Activated naive CD8-positive, alpha-beta T cell (primary cell): ENCODE measurements at regions not wholly inside any gene's neighbourhood (a gene's known extent, or its start where the extent isn't known, plus 50 kb on each side); places are given as distances from the start of the nearest gene placed in this dataset.

Experiments used
- H3K27ac Mint-ChIP-seq: one replicate; pipeline ENCODE4 v1.8.0; 2021; ENCODE audit warnings: mixed read lengths
- H3K27me3 Mint-ChIP-seq: one replicate; pipeline ENCODE4 v1.8.0; 2021; ENCODE audit warnings: mixed read lengths
- H3K36me3 Mint-ChIP-seq: one replicate; pipeline ENCODE4 v1.8.0; 2021; ENCODE audit warnings: mixed read lengths
- H3K4me1 Mint-ChIP-seq: one replicate; pipeline ENCODE4 v1.8.0; 2021; ENCODE audit warnings: low read depth, mixed read lengths
- H3K4me3 Mint-ChIP-seq: one replicate; pipeline ENCODE4 v1.8.0; 2021; ENCODE audit warnings: mild to moderate bottlenecking, mixed read lengths
- H3K9me3 Mint-ChIP-seq: one replicate; pipeline ENCODE4 v1.8.0; 2021; ENCODE audit warnings: low read depth, mixed read lengths

GRCh38 chr7:67791918-67792317 lies 795.3 kb downstream of the TYW1 start:
- Mint-ChIP-seq H3K4me1 (no peaks in the 10 kb centered on the region), H3K36me3 (no peaks in the 10 kb centered on the region), H3K9me3 (peaks cover 5% of the 10 kb centered on the region), H3K27ac (no peak overlapping the region), H3K4me3 (no peak overlapping the region), H3K27me3 (no peaks in the 10 kb centered on the region)

DNA sequence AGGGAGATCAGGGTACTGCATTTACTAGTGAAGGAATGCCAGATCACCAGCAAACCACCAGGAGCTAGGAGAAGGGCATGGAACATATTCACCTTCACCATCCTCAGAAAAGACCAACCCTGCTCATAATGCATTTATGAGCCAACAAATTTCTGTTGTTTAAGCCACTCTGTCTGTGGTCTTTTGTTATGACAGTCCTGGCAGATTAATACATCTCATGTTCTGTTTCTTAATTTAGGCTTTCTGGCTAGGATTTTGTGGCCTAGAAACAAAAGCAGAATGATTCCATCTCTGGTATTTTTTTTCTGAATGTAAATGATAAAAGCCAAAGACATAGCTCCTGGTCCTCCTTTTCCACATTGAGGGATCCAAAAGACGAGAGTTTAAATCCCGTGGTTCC lies 797.9 kb downstream of the TYW1 start:
- no peaks in the 10 kb centered on the region for H3K27me3 Mint-ChIP-seq
- no peaks in the 10 kb centered on the region for H3K4me1 Mint-ChIP-seq
- peaks cover 6% of the 10 kb centered on the region for H3K9me3 Mint-ChIP-seq
- no peak overlapping the region for H3K27ac Mint-ChIP-seq
- no peak overlapping the region for H3K4me3 Mint-ChIP-seq
- no peaks in the 10 kb centered on the region for H3K36me3 Mint-ChIP-seq

- Mint-ChIP-seq H3K4me1 (no peaks in the 10 kb centered on the region), H3K9me3 (peaks cover 10% of the 10 kb centered on the region), H3K4me3 (no peak overlapping the region), H3K27me3 (no peaks in the 10 kb centered on the region), H3K36me3 (no peaks in the 10 kb centered on the region), H3K27ac (no peak overlapping the region)
These were observed 807.2 kb downstream of the TYW1 start for GRCh38 chr7:67803789-67804188.

DNA sequence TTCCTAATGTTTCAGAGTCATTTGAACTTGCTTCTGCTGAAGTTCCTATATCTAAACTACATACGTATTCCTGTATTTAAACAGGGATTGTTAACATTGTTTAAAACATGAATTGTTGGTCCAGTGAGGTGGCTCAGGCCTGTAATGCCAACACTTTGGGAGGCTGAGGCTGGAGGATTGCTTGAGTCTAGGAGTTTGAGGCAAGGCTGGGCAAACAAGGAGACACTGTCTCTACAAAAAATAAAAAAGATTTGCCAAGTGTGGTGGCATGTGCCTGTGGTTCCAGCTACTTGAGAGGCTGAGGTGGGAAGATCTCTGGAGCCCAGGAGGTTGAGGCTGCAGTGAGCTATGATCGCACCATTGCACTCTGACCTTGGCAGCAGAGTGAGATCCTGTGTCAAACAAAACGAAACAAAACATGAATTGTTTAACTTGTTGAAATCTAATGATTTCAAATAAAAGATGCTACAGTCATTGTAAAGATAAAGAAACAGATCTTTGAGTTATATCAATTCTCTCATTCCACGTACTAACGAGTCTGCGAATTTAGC lies 809.4 kb downstream of the TYW1 start:
- Mint-ChIP-seq H3K27me3 (no peaks in the 10 kb centered on the region), H3K4me1 (no peaks in the 10 kb centered on the region), H3K27ac (no peak overlapping the region)

DNA sequence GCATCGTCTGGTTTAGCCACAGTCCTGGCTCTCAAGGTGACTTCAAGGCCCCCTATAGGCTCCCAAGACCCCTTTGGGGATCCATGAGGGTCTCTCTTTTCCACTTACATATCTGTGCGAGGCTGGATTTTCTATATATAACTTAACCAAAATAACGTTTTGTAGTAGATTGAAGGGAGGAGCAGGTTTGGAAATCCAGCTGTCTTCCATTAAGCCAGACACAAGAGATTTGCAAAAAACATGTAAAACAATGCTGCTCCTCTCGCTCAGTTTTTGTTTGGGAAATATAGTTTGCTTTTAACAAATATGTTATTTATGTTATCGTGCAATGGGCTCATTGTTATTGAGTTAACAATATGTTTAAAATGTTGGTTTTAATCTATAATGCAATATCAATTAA lies 811.2 kb downstream of the TYW1 start:
- Mint-ChIP-seq H3K27ac (no peak overlapping the region), H3K27me3 (no peaks in the 10 kb centered on the region), H3K4me1 (no peaks in the 10 kb centered on the region), H3K4me3 (no peak overlapping the region), H3K9me3 (peaks cover 4% of the 10 kb centered on the region), H3K36me3 (no peaks in the 10 kb centered on the region)

More for the DNA sequence above, 809.4 kb downstream of the TYW1 start:
- Mint-ChIP-seq H3K36me3 (no peaks in the 10 kb centered on the region), H3K4me3 (no peak overlapping the region), H3K9me3 (peaks cover 4% of the 10 kb centered on the region)

DNA sequence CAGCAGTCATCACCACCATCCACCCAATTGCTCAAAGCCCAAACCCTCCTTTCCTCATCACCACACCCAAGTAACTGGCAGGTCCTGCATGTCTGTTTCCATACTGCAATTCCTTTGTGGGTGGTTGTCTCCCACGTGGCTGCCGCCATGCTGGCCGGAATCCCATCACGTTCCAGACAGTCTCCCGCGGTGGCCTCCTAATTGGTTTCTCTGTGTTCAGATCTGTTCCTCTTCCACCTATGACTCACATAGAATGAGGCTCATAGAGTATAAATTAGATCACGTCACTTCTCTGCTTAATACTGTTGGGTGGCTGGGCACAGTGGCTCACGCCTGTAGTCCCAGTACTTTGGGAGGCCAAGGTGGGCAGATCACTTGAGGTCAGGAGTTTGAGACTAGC lies 813.0 kb downstream of the TYW1 start:
- Mint-ChIP-seq H3K9me3 (peaks cover 7% of the 10 kb centered on the region), H3K27ac (no peak overlapping the region), H3K4me1 (no peaks in the 10 kb centered on the region), H3K4me3 (no peak overlapping the region), H3K27me3 (no peaks in the 10 kb centered on the region), H3K36me3 (no peaks in the 10 kb centered on the region)

DNA sequence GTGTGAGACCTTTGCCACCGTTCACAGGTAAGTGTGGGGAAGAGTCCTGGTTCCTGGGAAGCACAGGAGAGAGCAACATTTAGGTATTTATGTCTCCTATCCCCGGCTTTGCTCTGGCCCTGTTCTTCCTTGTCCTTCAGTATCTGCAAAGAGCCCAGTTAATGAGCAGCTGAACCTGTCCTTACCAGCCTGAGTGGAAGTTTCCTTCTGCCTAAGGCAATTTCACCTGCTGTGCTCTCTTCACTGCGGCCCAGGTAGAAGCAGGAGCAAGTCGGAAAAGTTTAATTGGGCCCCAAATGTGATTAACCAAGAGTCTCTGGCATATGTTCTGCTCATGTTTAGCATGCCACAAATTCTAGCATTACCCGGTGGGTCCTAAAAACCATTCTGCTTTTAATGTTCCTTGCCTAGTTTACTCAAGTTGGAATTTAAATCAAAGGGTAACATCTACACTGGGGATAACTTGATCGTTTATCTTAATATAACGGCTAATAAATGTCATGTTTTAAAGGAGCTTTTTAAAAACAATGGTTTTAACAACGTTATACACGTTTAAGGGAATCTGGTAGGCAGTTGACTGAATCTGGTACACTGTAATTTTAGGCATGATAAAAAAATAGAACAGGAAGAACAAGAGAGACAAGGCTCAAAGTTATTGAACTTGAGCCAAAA lies 817.1 kb downstream of the TYW1 start:
- no peaks in the 10 kb centered on the region for H3K36me3 Mint-ChIP-seq
- no peaks in the 10 kb centered on the region for H3K27me3 Mint-ChIP-seq
- peaks cover 12% of the 10 kb centered on the region for H3K9me3 Mint-ChIP-seq
- no peak overlapping the region for H3K27ac Mint-ChIP-seq
- no peak overlapping the region for H3K4me3 Mint-ChIP-seq
- H3K4me1 Mint-ChIP-seq, result no peaks in the 10 kb centered on the region

DNA sequence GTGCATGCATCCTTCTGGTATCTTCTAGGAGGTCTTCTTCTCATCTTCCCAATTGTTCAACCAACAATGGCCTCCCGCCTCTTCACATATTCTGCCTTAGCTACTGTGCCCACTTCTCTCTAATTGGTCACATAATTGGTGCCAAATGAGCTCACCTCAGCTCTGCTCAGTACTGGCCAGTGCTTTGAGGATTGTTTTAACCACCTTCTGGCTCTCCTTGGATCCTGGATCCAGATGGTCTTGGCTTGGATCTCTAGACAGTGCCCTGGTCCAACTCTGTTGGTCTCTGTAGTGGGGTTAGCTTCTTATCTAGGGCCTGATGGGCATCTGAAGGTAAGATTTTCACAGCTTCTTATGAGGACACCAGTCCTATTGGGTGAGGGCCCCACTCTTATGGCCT lies 820.8 kb downstream of the TYW1 start:
- no peaks in the 10 kb centered on the region for H3K36me3 Mint-ChIP-seq
- H3K4me1 Mint-ChIP-seq, result no peaks in the 10 kb centered on the region
- no peak overlapping the region for H3K4me3 Mint-ChIP-seq
- no peak overlapping the region for H3K27ac Mint-ChIP-seq
- H3K27me3 Mint-ChIP-seq, result no peaks in the 10 kb centered on the region
- peaks cover 14% of the 10 kb centered on the region for H3K9me3 Mint-ChIP-seq

- Mint-ChIP-seq H3K9me3 (peaks cover 21% of the 10 kb centered on the region), H3K36me3 (peaks cover 2% of the 10 kb centered on the region), H3K27ac (no peak overlapping the region), H3K4me1 (no peaks in the 10 kb centered on the region), H3K27me3 (no peaks in the 10 kb centered on the region), H3K4me3 (no peak overlapping the region)
These were observed 824.5 kb downstream of the TYW1 start for GRCh38 chr7:67821116-67821515.

DNA sequence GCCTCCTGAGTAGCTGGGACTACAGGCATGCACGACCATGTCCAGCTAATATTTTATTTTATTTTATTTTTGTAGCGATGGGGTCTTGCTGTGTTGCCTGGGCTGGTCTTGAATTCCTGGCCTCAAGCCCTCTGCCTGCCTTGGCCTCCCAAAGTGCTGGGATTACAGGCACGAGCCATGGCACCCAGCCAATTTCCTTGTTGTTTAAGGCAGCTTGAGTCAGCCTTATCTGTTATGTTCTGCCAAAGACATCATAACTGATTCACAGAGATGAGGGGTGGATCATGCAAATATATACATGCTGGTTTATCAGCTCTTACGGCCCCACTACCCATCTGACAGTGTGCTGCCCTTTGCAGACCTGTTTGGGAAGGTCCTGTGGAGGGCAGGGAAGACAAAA lies 826.7 kb downstream of the TYW1 start:
- H3K4me1 Mint-ChIP-seq, result no peaks in the 10 kb centered on the region
- H3K27ac Mint-ChIP-seq, result no peak overlapping the region
- peaks cover 16% of the 10 kb centered on the region for H3K9me3 Mint-ChIP-seq
- H3K4me3 Mint-ChIP-seq, result no peak overlapping the region
- H3K36me3 Mint-ChIP-seq, result peaks cover 2% of the 10 kb centered on the region
- H3K27me3 Mint-ChIP-seq, result no peaks in the 10 kb centered on the region

DNA sequence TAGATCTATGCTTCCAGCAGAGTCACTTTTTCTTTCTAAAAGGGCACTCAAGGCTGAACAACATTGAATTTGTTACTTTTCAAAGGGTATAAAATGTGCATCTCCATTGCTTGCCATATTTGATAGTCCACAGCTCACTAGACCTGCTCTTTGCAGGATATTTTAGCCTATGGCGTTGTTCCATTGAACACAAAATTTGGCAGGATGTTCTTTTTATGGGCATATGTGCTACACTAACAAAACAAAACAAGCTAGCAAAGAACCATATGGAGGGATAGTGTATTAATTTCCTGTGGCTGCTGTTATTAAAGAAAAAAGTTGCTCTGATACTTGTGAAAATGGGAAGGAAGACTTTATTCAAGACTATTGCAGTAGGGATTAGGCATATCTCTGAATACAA lies 828.7 kb downstream of the TYW1 start:
- Mint-ChIP-seq H3K4me3 (no peak overlapping the region), H3K4me1 (no peaks in the 10 kb centered on the region), H3K27ac (no peak overlapping the region), H3K9me3 (peaks cover 10% of the 10 kb centered on the region), H3K27me3 (no peaks in the 10 kb centered on the region), H3K36me3 (peaks cover 2% of the 10 kb centered on the region)

GRCh38 chr7:67841896-67842295 lies 845.3 kb downstream of the TYW1 start:
- Mint-ChIP-seq H3K27ac (no peak overlapping the region), H3K27me3 (no peaks in the 10 kb centered on the region), H3K4me3 (no peak overlapping the region), H3K4me1 (no peaks in the 10 kb centered on the region), H3K9me3 (no peaks in the 10 kb centered on the region), H3K36me3 (no peaks in the 10 kb centered on the region)

GRCh38 chr7:67842571-67842970 lies 845.9 kb downstream of the TYW1 start:
- Mint-ChIP-seq H3K4me3 (no peak overlapping the region), H3K27ac (no peak overlapping the region), H3K36me3 (no peaks in the 10 kb centered on the region), H3K9me3 (no peaks in the 10 kb centered on the region), H3K4me1 (no peaks in the 10 kb centered on the region), H3K27me3 (no peaks in the 10 kb centered on the region)

GRCh38 chr7:67843001-67843565 lies 846.5 kb downstream of the TYW1 start:
- no peaks in the 10 kb centered on the region for H3K9me3 Mint-ChIP-seq
- H3K4me3 Mint-ChIP-seq, result no peak overlapping the region
- no peaks in the 10 kb centered on the region for H3K4me1 Mint-ChIP-seq
- no peak overlapping the region for H3K27ac Mint-ChIP-seq
- H3K27me3 Mint-ChIP-seq, result no peaks in the 10 kb centered on the region
- no peaks in the 10 kb centered on the region for H3K36me3 Mint-ChIP-seq

DNA sequence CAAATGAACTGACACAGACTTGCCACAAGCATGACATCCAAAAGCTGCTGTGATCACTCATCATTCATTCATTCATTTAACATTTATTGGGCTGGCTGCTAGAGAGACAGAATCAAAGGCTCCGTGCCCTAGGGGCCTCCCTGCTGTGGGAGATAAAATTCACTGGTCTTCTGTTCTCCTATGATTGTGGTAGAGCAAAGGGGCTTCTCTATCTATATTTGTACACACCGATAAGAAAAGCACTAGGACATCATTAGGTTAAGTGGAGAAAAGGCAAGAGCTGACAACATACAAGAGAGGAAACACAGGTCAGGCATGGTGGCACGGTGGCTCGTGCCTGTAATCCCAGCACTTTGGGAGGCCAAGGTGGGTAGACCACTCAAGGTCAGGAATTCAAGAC lies 847.0 kb downstream of the TYW1 start:
- Mint-ChIP-seq H3K27me3 (no peaks in the 10 kb centered on the region), H3K27ac (no peak overlapping the region), H3K36me3 (no peaks in the 10 kb centered on the region), H3K4me1 (no peaks in the 10 kb centered on the region), H3K9me3 (no peaks in the 10 kb centered on the region), H3K4me3 (no peak overlapping the region)
